Central memory CD8-positive, alpha-beta T cell (primary cell): ENCODE measurements at regions not wholly inside any gene's neighbourhood (a gene's known extent, or its start where the extent isn't known, plus 50 kb on each side); places are given as distances from the start of the nearest gene placed in this dataset.

Experiments
- ATAC-seq: fragments of 150-1000 bp; cut with Tn5 transposase; replicated peaks from 2 replicates; pipeline ENCODE4 v1.10.0; 2022; ENCODE audit warnings: mild to moderate bottlenecking, moderate FRiP score, moderate number of reproducible peaks; ENCODE audit not compliant: poor library complexity, severe bottlenecking; ENCODE audit errors: extremely low read depth
- DNase-seq, 2 donors: peaks; one replicate each; pipeline ENCODE4 v3.0.0; 2021; ENCODE audit warnings: low spot score in 2 of 2
- H3K27ac Mint-ChIP-seq: one replicate; pipeline ENCODE4 v1.8.0; 2022; ENCODE audit warnings: low read depth, mild to moderate bottlenecking, moderate library complexity, mixed read lengths
- H3K27me3 Mint-ChIP-seq: one replicate; pipeline ENCODE4 v1.8.0; 2022; ENCODE audit warnings: mixed read lengths
- H3K36me3 Mint-ChIP-seq: one replicate; pipeline ENCODE4 v1.8.0; 2022; ENCODE audit warnings: mild to moderate bottlenecking, moderate library complexity, mixed read lengths; ENCODE audit not compliant: insufficient read depth
- H3K4me1 Mint-ChIP-seq: one replicate; pipeline ENCODE4 v1.8.0; 2022; ENCODE audit warnings: mixed read lengths
- H3K4me3 Mint-ChIP-seq: one replicate; pipeline ENCODE4 v1.8.0; 2022; ENCODE audit warnings: mild to moderate bottlenecking, moderate library complexity, mixed read lengths
- H3K9me3 Mint-ChIP-seq: one replicate; pipeline ENCODE4 v1.8.0; 2022; ENCODE audit warnings: mixed read lengths

- peaks cover 17% of the 10 kb centered on the region for H3K9me3 Mint-ChIP-seq
- no peak overlapping the region for H3K4me3 Mint-ChIP-seq
- H3K27me3 Mint-ChIP-seq = no peaks in the 10 kb centered on the region
- ATAC-seq (no peak), DNase-seq (no peak)
- H3K4me1 Mint-ChIP-seq = no peaks in the 10 kb centered on the region
- H3K36me3 Mint-ChIP-seq = no peaks in the 10 kb centered on the region
- no peak overlapping the region for H3K27ac Mint-ChIP-seq
These were observed 534.3 kb downstream of the SOX5 start for GRCh38 chr12:23415180-23415579.

DNA sequence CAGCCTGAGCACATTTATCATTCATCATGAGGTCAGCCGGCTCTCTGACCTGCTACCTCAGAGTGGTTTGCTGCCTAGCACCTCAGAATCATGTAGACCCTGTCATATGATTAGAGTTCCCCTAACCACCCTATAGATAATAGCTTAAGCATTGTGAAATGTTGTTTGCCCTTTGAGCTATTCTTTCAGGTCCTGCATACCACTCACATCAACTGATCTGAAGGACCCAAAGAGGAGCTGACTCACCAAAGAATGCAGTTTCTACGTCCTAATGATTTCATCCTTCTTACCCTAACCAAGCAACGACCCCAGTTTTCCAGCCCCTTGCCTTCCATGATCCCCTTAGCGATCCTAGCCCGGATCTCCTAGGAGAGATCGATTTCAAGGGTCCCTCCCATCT, 527.9 kb downstream of the SOX5 start:
- Mint-ChIP-seq H3K36me3 (no peaks in the 10 kb centered on the region), H3K9me3 (peaks cover 8% of the 10 kb centered on the region), H3K27ac (no peak overlapping the region), H3K4me3 (no peak overlapping the region), H3K4me1 (no peaks in the 10 kb centered on the region), H3K27me3 (no peaks in the 10 kb centered on the region)
- DNase-seq = no peak
- ATAC-seq = no peak

GRCh38 chr12:23423097-23423687, 526.3 kb downstream of the SOX5 start:
- DNase-seq = no peak
- no peak for ATAC-seq
- H3K27ac Mint-ChIP-seq = no peak overlapping the region
- H3K4me1 Mint-ChIP-seq = no peaks in the 10 kb centered on the region
- H3K27me3 Mint-ChIP-seq = no peaks in the 10 kb centered on the region
- no peaks in the 10 kb centered on the region for H3K36me3 Mint-ChIP-seq
- peaks cover 17% of the 10 kb centered on the region for H3K9me3 Mint-ChIP-seq
- no peak overlapping the region for H3K4me3 Mint-ChIP-seq

- DNase-seq (no peak), ATAC-seq (no peak)
- H3K36me3 Mint-ChIP-seq = no peaks in the 10 kb centered on the region
- H3K4me1 Mint-ChIP-seq = no peaks in the 10 kb centered on the region
- H3K27ac Mint-ChIP-seq = no peak overlapping the region
- H3K27me3 Mint-ChIP-seq = no peaks in the 10 kb centered on the region
- peaks cover 17% of the 10 kb centered on the region for H3K9me3 Mint-ChIP-seq
- no peak overlapping the region for H3K4me3 Mint-ChIP-seq
These were observed 525.7 kb downstream of the SOX5 start for GRCh38 chr12:23423796-23424195.

DNA sequence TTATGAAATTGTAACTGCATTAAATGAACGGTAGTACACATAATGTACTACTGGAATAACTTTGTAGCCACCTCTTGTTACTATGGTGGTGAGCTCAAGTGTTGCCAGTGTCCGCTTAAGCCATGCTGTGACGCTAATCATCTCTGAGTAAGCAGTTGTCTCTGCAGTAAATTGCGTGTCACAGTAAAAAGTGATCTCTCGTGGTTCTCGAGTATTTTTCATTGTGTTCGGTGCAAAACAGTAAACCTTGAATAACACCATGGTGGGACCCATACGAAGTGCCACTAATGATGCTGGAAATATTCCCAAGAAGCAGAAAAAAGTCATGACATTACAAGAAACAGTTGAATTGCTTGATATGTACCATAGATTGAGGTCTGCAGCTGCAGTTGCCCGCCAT, 524.8 kb downstream of the SOX5 start:
- DNase-seq (no peak), ATAC-seq (no peak)
- Mint-ChIP-seq H3K4me3 (no peak overlapping the region), H3K9me3 (peaks cover 17% of the 10 kb centered on the region), H3K4me1 (no peaks in the 10 kb centered on the region), H3K27me3 (no peaks in the 10 kb centered on the region), H3K27ac (no peak overlapping the region), H3K36me3 (no peaks in the 10 kb centered on the region)

GRCh38 chr12:23426328-23426727, 523.1 kb downstream of the SOX5 start:
- Mint-ChIP-seq H3K4me1 (no peaks in the 10 kb centered on the region), H3K9me3 (peaks cover 17% of the 10 kb centered on the region), H3K4me3 (no peak overlapping the region), H3K27me3 (no peaks in the 10 kb centered on the region), H3K36me3 (no peaks in the 10 kb centered on the region), H3K27ac (no peak overlapping the region)
- ATAC-seq (no peak), DNase-seq (no peak)

DNA sequence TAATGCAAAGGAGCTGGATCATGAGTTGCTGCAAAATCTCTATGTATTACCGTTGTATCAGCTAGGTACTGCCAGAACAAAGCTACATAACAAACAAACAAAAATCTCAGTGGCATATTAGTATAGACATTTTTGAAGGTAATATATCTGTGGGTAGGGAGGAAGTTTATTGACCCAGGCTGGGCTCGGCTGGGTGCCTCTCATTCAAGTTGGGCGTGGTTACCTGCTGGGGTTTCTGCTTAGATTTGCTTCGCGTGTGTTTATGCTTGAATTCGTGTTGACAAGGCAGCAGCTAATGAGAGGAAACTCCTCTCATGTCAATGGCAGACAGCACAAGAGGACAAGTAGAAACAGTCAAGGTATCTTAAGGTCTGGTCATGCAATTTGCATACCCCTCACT, 520.7 kb downstream of the SOX5 start:
- no peaks in the 10 kb centered on the region for H3K27me3 Mint-ChIP-seq
- ATAC-seq (no peak), DNase-seq (no peak)
- H3K4me3 Mint-ChIP-seq = no peak overlapping the region
- peaks cover 11% of the 10 kb centered on the region for H3K9me3 Mint-ChIP-seq
- H3K36me3 Mint-ChIP-seq = no peaks in the 10 kb centered on the region
- H3K27ac Mint-ChIP-seq = no peak overlapping the region
- H3K4me1 Mint-ChIP-seq = no peaks in the 10 kb centered on the region

DNA sequence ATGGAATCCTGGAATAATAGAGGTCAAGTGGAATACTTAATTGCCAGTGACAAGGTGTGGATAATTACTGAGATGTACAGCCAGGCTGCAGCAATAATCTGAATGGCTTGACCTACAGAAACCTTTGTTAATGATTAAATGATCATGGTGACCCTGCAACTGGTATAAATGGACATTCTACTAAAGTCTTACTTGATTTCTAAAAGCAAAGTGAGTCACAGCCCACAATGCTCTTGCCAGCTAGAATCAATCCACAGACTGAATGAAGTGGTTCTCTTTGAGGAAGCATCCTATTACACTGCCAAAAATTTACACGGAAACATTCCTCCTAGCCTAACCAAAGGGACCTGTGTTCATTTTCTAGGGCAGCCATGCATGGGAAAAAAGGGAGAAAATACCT, 518.5 kb downstream of the SOX5 start:
- no peaks in the 10 kb centered on the region for H3K4me1 Mint-ChIP-seq
- ATAC-seq = no peak
- peaks cover 24% of the 10 kb centered on the region for H3K9me3 Mint-ChIP-seq
- no peaks in the 10 kb centered on the region for H3K27me3 Mint-ChIP-seq
- no peak for DNase-seq
- no peak overlapping the region for H3K27ac Mint-ChIP-seq
- no peak overlapping the region for H3K4me3 Mint-ChIP-seq
- H3K36me3 Mint-ChIP-seq = no peaks in the 10 kb centered on the region

GRCh38 chr12:23433121-23433520, 516.3 kb downstream of the SOX5 start:
- no peaks in the 10 kb centered on the region for H3K36me3 Mint-ChIP-seq
- no peaks in the 10 kb centered on the region for H3K4me1 Mint-ChIP-seq
- DNase-seq (no peak), ATAC-seq (no peak)
- no peaks in the 10 kb centered on the region for H3K27me3 Mint-ChIP-seq
- H3K27ac Mint-ChIP-seq = no peak overlapping the region
- no peak overlapping the region for H3K4me3 Mint-ChIP-seq
- H3K9me3 Mint-ChIP-seq = peaks cover 18% of the 10 kb centered on the region

GRCh38 chr12:23434154-23434553, 515.3 kb downstream of the SOX5 start:
- no peak for ATAC-seq
- Mint-ChIP-seq H3K27ac (no peak overlapping the region), H3K9me3 (peaks cover 27% of the 10 kb centered on the region), H3K36me3 (no peaks in the 10 kb centered on the region), H3K27me3 (no peaks in the 10 kb centered on the region), H3K4me3 (no peak overlapping the region), H3K4me1 (no peaks in the 10 kb centered on the region)
- no peak for DNase-seq

GRCh38 chr12:23446746-23447145, 502.7 kb downstream of the SOX5 start:
- Mint-ChIP-seq H3K27me3 (no peaks in the 10 kb centered on the region), H3K36me3 (no peaks in the 10 kb centered on the region), H3K27ac (no peak overlapping the region), H3K9me3 (no peaks in the 10 kb centered on the region), H3K4me1 (no peaks in the 10 kb centered on the region), H3K4me3 (no peak overlapping the region)
- ATAC-seq (no peak), DNase-seq (no peak)

- Mint-ChIP-seq H3K27ac (no peak overlapping the region), H3K4me1 (no peaks in the 10 kb centered on the region), H3K4me3 (no peak overlapping the region), H3K9me3 (peaks cover 6% of the 10 kb centered on the region), H3K27me3 (no peaks in the 10 kb centered on the region), H3K36me3 (no peaks in the 10 kb centered on the region)
- ATAC-seq = no peak
- DNase-seq = no peak
These were observed 498.7 kb downstream of the SOX5 start for GRCh38 chr12:23450810-23451209.

- H3K4me3 Mint-ChIP-seq = no peak overlapping the region
- no peak overlapping the region for H3K27ac Mint-ChIP-seq
- H3K4me1 Mint-ChIP-seq = no peaks in the 10 kb centered on the region
- ATAC-seq = no peak
- peaks cover 6% of the 10 kb centered on the region for H3K9me3 Mint-ChIP-seq
- no peak for DNase-seq
- H3K36me3 Mint-ChIP-seq = no peaks in the 10 kb centered on the region
- H3K27me3 Mint-ChIP-seq = no peaks in the 10 kb centered on the region
These were observed 494.2 kb downstream of the SOX5 start for GRCh38 chr12:23455283-23455682.

DNA sequence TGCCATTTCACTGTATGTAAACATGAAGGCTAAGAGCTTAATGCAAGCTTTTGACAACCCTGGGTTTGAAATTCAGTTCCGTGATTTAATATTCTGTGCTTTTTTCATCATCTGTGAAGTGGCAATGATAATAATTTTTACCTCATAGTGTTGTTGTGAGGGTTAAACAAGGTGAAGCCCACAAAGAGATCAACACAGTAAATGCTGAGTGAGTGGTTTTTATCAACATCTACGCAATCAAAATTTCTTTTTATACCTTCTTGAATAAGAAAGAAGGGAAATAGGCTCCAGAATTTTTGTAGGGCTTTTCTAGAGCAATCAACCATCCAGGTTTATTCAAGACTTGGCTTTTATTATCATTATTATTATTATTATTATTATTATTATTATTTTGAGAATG, 490.8 kb downstream of the SOX5 start:
- DNase-seq = no peak
- H3K9me3 Mint-ChIP-seq = peaks cover 7% of the 10 kb centered on the region
- no peak for ATAC-seq
- no peak overlapping the region for H3K27ac Mint-ChIP-seq
- no peaks in the 10 kb centered on the region for H3K27me3 Mint-ChIP-seq
- H3K4me3 Mint-ChIP-seq = no peak overlapping the region
- H3K4me1 Mint-ChIP-seq = no peaks in the 10 kb centered on the region
- H3K36me3 Mint-ChIP-seq = no peaks in the 10 kb centered on the region
